Head of caudate nucleus (tissue), 42 donors: ENCODE measurements at regions not wholly inside any gene's neighbourhood (a gene's known extent, or its start where the extent isn't known, plus 50 kb on each side); places are given as distances from the start of the nearest gene placed in this dataset.

Source experiments
- DNase-seq, 42 donors: peaks; one replicate each; pipeline versions ENCODE4 v3.0.0 to v3.0.0-alpha.2; 2020 to 2021; ENCODE audit warnings: mixed read lengths in 7 of 42
- intact Hi-C: fragments of 100-400 bp; cut with DNase I; formaldehyde crosslinking; loops from one replicate; pipeline ENCODE4 v1.15.0; 2022

DNA sequence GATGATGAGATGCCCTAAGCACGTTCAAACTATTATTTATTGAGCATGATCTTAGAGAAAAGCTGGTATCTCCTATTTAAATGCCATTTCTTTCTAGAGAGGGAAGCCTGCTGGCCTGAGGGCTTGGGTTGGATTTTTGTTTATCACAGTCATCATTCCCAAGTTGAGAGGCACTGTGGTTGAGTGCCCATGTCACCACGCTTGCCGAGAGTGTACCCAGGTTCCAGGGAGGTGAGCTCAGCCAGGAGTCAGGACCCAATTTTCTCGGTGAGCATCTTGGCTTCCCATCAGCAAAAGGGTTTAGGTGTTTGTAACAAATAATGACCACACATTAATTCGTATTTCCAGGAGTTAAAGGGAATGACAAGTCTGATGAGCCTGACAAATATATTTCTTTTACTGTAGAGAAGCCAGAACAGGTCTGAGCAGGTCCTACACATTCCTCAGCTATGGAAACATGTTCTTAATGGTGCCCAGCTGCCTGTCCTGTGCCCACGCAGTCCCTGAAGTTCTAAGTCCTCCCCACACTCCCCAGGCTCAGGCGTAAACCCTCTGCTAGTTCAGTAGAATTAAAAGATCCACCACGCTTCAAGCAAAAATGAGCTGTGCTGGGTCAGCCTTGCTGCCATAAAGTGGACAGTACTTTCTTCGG lies 258.9 kb upstream of the IRX2 start:
- intact Hi-C loops, result no loop called here
- peak in 2 of 42 donors; percentile 19 to 33 for DNase-seq

DNA sequence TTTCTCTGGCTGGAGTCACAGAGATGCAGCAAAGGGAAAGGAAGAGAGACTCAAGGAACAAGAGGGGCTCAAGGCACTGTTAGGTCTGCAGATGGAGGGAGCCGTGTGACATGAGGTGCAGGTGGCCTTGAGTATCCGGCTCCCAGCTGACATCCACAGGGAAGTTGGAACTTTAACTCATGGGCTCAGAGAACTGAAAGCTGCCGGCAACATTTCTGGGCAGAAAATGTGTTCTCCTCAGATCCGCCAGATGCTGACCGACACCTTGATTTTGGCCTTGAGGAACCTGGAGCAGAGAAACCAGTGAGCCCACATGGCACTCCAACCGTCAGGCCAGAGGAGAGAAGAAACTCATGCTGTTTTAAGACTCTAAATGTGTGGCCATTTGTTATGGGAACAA lies 258.1 kb upstream of the IRX2 start:
- intact Hi-C loops, result no loop called here
- DNase-seq, result peak in 2 of 42 donors; percentile 4 to 20

DNA sequence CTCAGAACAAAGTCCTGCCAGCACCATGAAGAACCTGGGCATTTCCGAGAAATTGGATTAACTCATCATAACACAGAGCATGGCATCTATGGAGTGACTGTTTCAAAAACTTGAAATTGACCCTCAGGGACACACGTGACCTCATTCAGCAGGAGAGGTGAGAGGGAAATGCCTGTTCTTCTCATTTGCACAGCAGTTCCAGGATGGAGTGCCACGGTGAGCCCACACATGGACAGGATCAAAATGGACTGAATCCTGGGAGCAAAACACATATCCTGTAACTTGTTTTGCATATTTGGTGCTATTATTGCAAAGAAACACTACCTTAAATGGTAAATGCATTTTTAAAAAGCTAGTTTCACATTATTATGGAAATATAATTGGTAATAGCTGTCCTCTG lies 256.1 kb upstream of the IRX2 start:
- DNase-seq, result peak in 1 of 42 donors; percentile 3
- intact Hi-C loops, result no loop called here

DNA sequence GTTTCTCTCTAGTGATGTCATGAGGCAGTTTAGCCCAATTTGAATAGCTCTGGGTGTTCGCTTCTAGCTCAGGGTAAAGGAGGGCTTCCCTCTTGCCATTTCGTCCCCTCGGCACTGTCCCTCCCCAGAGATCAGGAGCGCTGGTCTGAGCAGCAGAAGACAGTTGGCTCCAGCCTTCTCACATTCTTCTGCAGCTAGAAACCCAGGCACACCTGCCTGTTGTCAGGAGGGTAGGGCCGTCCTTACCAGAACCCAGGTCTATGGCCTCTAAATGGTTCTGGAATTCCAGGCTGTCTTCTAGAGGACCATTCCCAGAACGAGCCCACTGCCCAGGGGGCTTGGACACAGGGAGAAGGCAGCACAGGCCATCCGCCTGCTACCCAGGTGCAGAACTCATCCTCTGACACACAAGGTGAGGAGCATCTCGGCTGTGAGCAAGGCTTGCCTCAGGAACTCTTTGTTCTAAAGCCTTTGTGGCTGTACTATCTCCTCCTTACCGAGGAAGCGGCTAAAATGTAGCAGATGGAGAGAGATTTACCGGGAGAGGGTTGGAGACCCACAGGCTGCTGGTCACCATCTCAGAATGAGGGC lies 255.6 kb upstream of the IRX2 start:
- intact Hi-C loops, result no loop called here
- peak in 3 of 42 donors; percentile 14 to 29 (median 14) for DNase-seq

DNA sequence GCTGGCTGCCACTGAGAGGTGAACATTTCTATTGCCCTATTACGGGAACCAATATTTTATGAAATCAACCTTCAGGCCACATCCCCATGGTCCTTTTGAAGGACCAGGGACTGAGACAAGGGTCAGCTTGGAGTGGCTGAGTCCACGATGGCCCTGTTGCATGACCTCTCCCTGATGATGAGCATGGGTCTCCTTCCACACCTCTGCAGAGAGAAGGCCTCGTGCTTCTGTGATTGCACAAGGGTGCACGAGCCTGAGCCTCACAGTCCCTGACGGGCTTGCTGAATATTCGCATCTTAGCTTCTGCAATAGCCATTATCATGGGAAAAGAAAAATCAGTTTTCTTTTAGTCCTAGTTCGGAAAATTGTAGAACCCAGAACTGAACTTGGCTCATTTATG lies 255.0 kb upstream of the IRX2 start:
- intact Hi-C loops, result no loop called here
- peak in 3 of 42 donors; percentile 19 to 35 (median 29) for DNase-seq

GRCh38 chr5:3004361-3005080 lies 253.0 kb upstream of the IRX2 start:
- DNase-seq, result peak in 3 of 42 donors; percentile 11 to 34 (median 25)
- intact Hi-C loops, result no loop called here

DNA sequence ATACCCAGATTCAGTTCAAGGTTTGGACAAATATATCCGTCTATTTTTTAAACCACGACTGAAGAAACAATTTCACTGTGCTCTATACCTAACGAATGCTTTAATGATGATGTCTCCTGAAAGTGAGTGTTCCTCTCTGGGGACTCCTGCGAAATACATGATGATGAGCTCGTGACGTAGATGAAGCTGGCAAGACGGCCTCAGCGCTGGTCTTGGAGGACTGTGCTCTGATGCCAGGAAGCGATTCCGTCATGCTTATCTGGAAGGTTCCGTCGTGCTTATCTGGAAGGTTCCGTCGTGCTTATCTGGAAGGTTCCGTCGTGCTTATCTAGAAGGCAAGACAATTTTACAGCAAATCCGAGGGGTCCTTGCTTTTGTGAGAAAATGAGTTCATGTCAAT lies 250.8 kb upstream of the IRX2 start:
- intact Hi-C loops, result no loop called here
- DNase-seq, result peak in 2 of 42 donors; percentile 13 to 32

- DNase-seq, result peak in 2 of 42 donors; percentile 20 to 21
- intact Hi-C loops, result no loop called here
Observed at GRCh38 chr5:3000631-3001030, 249.2 kb upstream of the IRX2 start.

DNA sequence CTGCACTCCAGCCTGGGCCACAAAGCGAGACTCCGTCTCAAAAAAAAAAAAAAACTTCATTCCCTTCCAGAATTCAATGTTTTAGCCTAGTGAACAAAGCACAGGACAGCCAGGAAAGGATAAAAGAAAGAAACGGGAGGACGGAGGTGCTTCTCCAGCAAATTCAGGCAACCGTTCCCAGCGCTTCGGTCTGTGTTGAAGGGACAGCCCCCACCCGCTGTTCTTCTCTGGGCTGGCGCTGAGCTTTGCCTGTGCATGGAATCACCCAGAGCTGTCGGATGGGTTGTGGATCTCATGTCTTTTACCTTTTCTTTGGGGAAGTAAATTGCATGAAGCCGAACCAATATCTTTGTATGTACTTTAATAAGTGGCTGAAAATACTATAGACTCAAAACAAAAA lies 248.4 kb upstream of the IRX2 start:
- no peak for DNase-seq
- intact Hi-C loops, result no loop called here

GRCh38 chr5:2998106-2998505 lies 246.6 kb upstream of the IRX2 start:
- intact Hi-C loops, result no loop called here
- peak in 1 of 42 donors; percentile 27 for DNase-seq

- intact Hi-C loops, result no loop called here
- peak in 1 of 42 donors; percentile 22 for DNase-seq
Observed at GRCh38 chr5:2997179-2997578, 245.7 kb upstream of the IRX2 start.

- peak in 1 of 42 donors; percentile 7 for DNase-seq
- intact Hi-C loops, result no loop called here
Observed at GRCh38 chr5:2996687-2997086, 245.2 kb upstream of the IRX2 start.

DNA sequence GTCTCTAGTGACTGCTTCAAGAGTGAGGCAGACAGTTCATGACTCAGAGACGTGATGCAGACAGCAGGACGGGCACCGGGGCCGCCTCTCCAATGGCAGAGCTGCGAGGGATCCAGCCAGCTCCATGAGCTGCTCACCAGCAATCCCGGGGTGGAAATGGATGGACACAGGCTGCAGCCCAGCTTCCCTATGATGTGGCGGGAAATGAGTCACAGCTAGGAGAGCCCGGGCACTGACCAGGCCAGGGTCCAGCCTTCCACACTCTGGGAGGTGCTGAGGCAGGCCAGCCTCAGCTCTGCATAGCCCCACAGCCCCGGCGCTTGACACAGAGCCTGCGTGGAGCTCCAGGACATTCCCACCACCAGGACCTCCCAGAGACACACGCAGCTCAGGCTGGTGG lies 244.8 kb upstream of the IRX2 start:
- DNase-seq, result peak in 1 of 42 donors; percentile 28
- intact Hi-C loops, result no loop called here

DNA sequence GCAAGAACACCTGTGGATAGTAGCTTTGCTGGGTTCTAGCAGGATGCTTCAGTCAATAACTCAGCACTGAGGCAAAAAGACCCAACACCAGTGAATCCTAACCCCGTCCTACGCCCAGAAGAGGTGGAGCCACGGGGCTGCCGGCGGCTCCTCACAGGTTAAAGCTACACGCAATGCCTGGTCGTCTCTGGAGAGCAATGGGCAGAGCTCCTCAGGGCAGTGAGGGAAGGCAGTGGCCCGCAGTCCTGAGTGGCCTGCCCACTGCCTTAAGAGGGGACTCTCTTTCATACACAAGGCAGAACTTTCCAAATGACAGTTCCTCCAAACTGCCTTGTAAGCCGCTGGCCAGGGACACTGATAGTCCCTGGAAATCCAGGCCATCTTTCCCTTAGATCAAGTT lies 244.2 kb upstream of the IRX2 start:
- intact Hi-C loops, result no loop called here
- no peak for DNase-seq

- no peak for DNase-seq
- intact Hi-C loops, result no loop called here
Observed at GRCh38 chr5:2995035-2995434, 243.6 kb upstream of the IRX2 start.

DNA sequence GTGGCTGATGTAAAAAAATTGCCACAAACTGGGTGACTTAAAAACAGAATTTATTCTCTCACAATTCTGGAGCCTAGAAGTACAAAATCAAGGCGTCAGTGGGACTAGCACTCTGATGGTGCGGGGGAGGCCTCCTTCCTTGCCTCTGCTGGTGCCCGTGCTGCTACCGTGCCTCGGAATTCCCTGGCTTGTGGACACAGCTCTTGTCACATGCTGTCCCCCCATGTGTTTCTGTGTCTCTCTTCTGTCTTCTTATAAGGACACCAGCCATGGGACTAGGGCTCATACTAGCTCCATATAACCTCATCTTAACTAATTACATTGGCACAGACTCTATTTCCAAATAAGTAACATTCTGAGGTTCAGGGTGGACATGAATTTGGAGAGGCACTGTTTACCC lies 242.3 kb upstream of the IRX2 start:
- DNase-seq, result no peak
- intact Hi-C loops, result no loop called here

DNA sequence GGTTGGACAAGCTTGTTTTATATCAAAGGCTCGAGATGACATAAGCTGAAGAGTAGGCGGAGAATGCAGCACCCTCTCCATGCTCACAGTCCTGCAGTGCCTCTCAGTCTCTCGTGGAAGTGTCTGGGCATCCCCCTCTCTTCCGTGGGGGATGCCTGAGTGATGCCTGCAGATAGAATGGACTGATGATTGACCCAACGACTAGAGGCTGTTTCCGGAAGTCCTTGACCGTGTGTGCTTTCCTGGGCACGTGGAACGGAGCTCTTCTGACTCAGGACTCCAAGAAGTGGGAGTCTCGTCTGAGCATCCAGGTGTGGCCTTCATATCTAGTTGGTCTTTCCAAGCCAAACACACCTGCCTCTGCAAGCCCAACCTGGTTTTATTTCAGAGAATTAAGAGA lies 241.8 kb upstream of the IRX2 start:
- DNase-seq, result no peak
- intact Hi-C loops, result no loop called here

DNA sequence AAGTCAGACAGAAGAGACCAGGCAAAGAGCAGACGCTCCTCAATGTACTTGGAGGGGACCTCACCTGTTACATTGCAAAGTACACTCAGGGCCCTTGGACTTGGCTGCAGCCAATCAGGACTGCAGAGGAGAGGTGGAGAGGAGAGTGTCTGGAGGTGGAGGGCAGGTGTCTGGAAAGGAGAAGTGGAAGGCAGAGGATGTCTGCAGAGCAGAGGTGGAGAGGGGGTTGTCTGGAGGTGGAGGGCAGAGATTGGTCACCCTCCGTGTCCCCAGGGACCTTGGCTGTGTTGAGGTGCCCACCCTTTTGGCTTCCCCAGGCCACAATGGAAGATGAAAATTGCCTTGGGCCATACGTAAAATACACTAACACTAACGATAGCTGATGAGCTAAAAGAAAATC lies 241.3 kb upstream of the IRX2 start:
- intact Hi-C loops, result no loop called here
- no peak for DNase-seq

GRCh38 chr5:2991884-2992283 lies 240.4 kb upstream of the IRX2 start:
- intact Hi-C loops, result no loop called here
- DNase-seq, result no peak

- no peak for DNase-seq
- intact Hi-C loops, result no loop called here
Observed at GRCh38 chr5:2989517-2989916, 238.0 kb upstream of the IRX2 start.

GRCh38 chr5:2986301-2986700 lies 234.8 kb upstream of the IRX2 start:
- no peak for DNase-seq
- intact Hi-C loops, result no loop called here
